SK-N-SH (cell line): ENCODE measurements at regions not wholly inside any gene's neighbourhood (a gene's known extent, or its start where the extent isn't known, plus 50 kb on each side); places are given as distances from the start of the nearest gene placed in this dataset.

Source experiments
- CTCF ChIA-PET: fragments of 300-600, 350-600 bp; formaldehyde crosslinking; extraction: SDS; loops from one replicate; lab custom pipeline; 2021; lab: Yijun Ruan, JAX
- POLR2A ChIA-PET: fragments of 350-600 bp; sonication (Branson Sonifier 250); formaldehyde crosslinking; extraction: SDS; loops from one replicate; lab custom pipeline; 2020; ENCODE audit warnings: antibody characterized with exemption, inconsistent platforms; lab: Yijun Ruan, JAX
- DNase-seq: peaks from one replicate; pipeline ENCODE4 v3.0.0; 2012
- H2AFZ ChIP-seq: fragments of 200-600 bp; sonication (generic); 2 replicates; pipeline ENCODE4 v1.8.1; 2016; ENCODE audit warnings: antibody characterized with exemption, mild to moderate bottlenecking, low read depth
- H3F3A ChIP-seq: fragments of 200-600 bp; sonication (generic); replicated peaks from 2 replicates; pipeline ENCODE3; 2016; ENCODE audit warnings: antibody characterized with exemption, mild to moderate bottlenecking; ENCODE audit not compliant: insufficient read depth
- H3K27ac ChIP-seq, 2 experiments: fragments of 200-500 bp in 1 of 2; fragments of 200-600 bp in 1 of 2; sonication (Bioruptor generic) in 1 of 2; sonication (generic), shearing (Covaris generic) in 1 of 2; 2 replicates each; pipeline versions ENCODE4 v1.5.1 to v1.6.1; 2014 to 2016; ENCODE audit warnings: low read depth in 2 of 2, inconsistent platforms in 1 of 2, low read length in 1 of 2, mild to moderate bottlenecking in 1 of 2, mixed read lengths in 1 of 2
- H3K27me3 ChIP-seq: fragments of 200-600 bp; sonication (generic), shearing (Covaris generic); 2 replicates; pipeline ENCODE4 v1.6.1; 2016; ENCODE audit warnings: mixed run types; ENCODE audit not compliant: insufficient read depth
- H3K36me3 ChIP-seq, 2 experiments: fragments of 200-500 bp in 1 of 2; fragments of 200-600 bp in 1 of 2; sonication (Bioruptor generic) in 1 of 2; sonication (generic) in 1 of 2; replicated peaks in 1 of 2; 2 replicates each; pipeline versions ENCODE3 to v1.5.1; 2014 to 2016; ENCODE audit warnings: low read length in 1 of 2, mild to moderate bottlenecking in 1 of 2; ENCODE audit not compliant: insufficient read depth in 2 of 2, control insufficient read depth in 1 of 2
- H3K4me1 ChIP-seq, 2 experiments: fragments of 200-500 bp in 1 of 2; fragments of 200-600 bp in 1 of 2; sonication (Bioruptor generic) in 1 of 2; sonication (generic), shearing (Covaris generic) in 1 of 2; 2 replicates each; pipeline versions ENCODE4 v1.5.1 to v1.6.1; 2014 to 2016; ENCODE audit warnings: low read depth in 1 of 2, low read length in 1 of 2, mixed run types in 1 of 2; ENCODE audit not compliant: insufficient read depth in 2 of 2, control insufficient read depth in 1 of 2
- H3K4me2 ChIP-seq: fragments of 200-600 bp; sonication (generic), shearing (Covaris generic); 2 replicates; pipeline ENCODE4 v1.6.1; 2017; ENCODE audit warnings: mixed run types
- H3K4me3 ChIP-seq, 2 experiments: fragments of 200-500 bp in 1 of 2; fragments of 200-600 bp in 1 of 2; sonication (Bioruptor generic) in 1 of 2; sonication (generic), shearing (Covaris generic) in 1 of 2; 2 replicates each; pipeline versions ENCODE4 v1.5.1 to v1.8.1; 2014 to 2016; ENCODE audit warnings: low read depth in 2 of 2, inconsistent platforms in 1 of 2, low read length in 1 of 2, mild to moderate bottlenecking in 1 of 2, mixed read lengths in 1 of 2, moderate library complexity in 1 of 2
- H3K79me2 ChIP-seq: fragments of 200-600 bp; sonication (generic); 2 replicates; pipeline ENCODE4 v1.8.1; 2017; ENCODE audit warnings: mild to moderate bottlenecking; ENCODE audit not compliant: insufficient read depth
- H3K9ac ChIP-seq: fragments of 200-600 bp; sonication (generic); 2 replicates; pipeline ENCODE4 v1.6.1; 2017; ENCODE audit warnings: mixed run types
- H3K9me2 ChIP-seq: fragments of 200-600 bp; sonication (generic); 2 replicates; pipeline ENCODE4 v1.6.1; 2017; ENCODE audit warnings: mixed run types
- H3K9me3 ChIP-seq: fragments of 200-600 bp; sonication (generic); 2 replicates; pipeline ENCODE4 v1.6.1; 2017; ENCODE audit warnings: mixed run types, mild to moderate bottlenecking, moderate library complexity
- H4K20me1 ChIP-seq: fragments of 200-600 bp; sonication (generic); 2 replicates; pipeline ENCODE4 v1.6.1; 2017; ENCODE audit warnings: mild to moderate bottlenecking, mixed run types; ENCODE audit not compliant: insufficient read depth
- ELF1 ChIP-seq: IDR thresholded peaks from 2 replicates; pipeline ENCODE4 v1.4.0; 2012
- EZH2phosphoT487 ChIP-seq: fragments of 200-600 bp; sonication (generic); IDR thresholded peaks from 2 replicates; pipeline ENCODE4 v1.6.1; 2017; ENCODE audit warnings: low read depth, mixed run types, mild to moderate bottlenecking, antibody characterized with exemption, moderate library complexity, borderline replicate concordance
- FOSL2 ChIP-seq: IDR thresholded peaks from 2 replicates; pipeline ENCODE4 v1.4.0; 2012; ENCODE audit warnings: low read depth, mild to moderate bottlenecking, moderate library complexity, borderline replicate concordance
- FOXJ3 ChIP-seq: sonication (generic); formaldehyde crosslinking; IDR thresholded peaks from 2 replicates; pipeline ENCODE4 v1.5.1; 2020; ENCODE audit warnings: mild to moderate bottlenecking, missing genetic modification reagents
- FOXM1 ChIP-seq: IDR thresholded peaks from 2 replicates; pipeline ENCODE4 v1.4.0; 2012; ENCODE audit warnings: low read depth, mild to moderate bottlenecking
- GATA2 ChIP-seq: sonication (generic); formaldehyde crosslinking; IDR thresholded peaks from 2 replicates; pipeline ENCODE4 v1.5.0; 2020; ENCODE audit warnings: mild to moderate bottlenecking, missing genetic modification reagents
- IRF3 ChIP-seq: fragments of 150-350 bp; IDR thresholded peaks from 2 replicates; pipeline ENCODE4 v1.6.1; 2016; ENCODE audit warnings: mild to moderate bottlenecking, low read depth, low read length
- MEF2A ChIP-seq: IDR thresholded peaks from 2 replicates; pipeline ENCODE4 v1.4.0; 2012; ENCODE audit warnings: low read depth, borderline replicate concordance
- MXI1 ChIP-seq: IDR thresholded peaks from 2 replicates; pipeline ENCODE4 v1.6.1; 2012; ENCODE audit warnings: mild to moderate bottlenecking, low read depth, low read length, improper control_type of control experiment
- POLR2AphosphoS5 ChIP-seq: IDR thresholded peaks from 2 replicates; pipeline ENCODE4 v1.6.1; 2012; ENCODE audit warnings: low read depth, low read length
- REST ChIP-seq: IDR thresholded peaks from 2 replicates; pipeline ENCODE4 v1.6.1; 2012; ENCODE audit warnings: mild to moderate bottlenecking, low read depth, low read length, moderate library complexity
- RFX5 ChIP-seq: IDR thresholded peaks from 2 replicates; pipeline ENCODE4 v1.6.1; 2012; ENCODE audit warnings: mild to moderate bottlenecking, improper control_type of control experiment, low read length
- RXRA ChIP-seq: IDR thresholded peaks from 2 replicates; pipeline ENCODE4 v1.4.0; 2012; ENCODE audit warnings: low read depth, mild to moderate bottlenecking, borderline replicate concordance
- SMC3 ChIP-seq: IDR thresholded peaks from 2 replicates; pipeline ENCODE4 v1.6.1; 2012; ENCODE audit warnings: low read depth, low read length, improper control_type of control experiment
- TAF1 ChIP-seq: IDR thresholded peaks from 2 replicates; pipeline ENCODE4 v1.6.1; 2012; ENCODE audit warnings: low read depth, mild to moderate bottlenecking, low read length, moderate library complexity, borderline replicate concordance
- TCF12 ChIP-seq: IDR thresholded peaks from 2 replicates; pipeline ENCODE4 v1.4.0; 2012
- TEAD4 ChIP-seq: IDR thresholded peaks from 2 replicates; pipeline ENCODE4 v1.4.0; 2012; ENCODE audit warnings: mild to moderate bottlenecking, borderline replicate concordance; ENCODE audit not compliant: insufficient read depth
- USF1 ChIP-seq: IDR thresholded peaks from 2 replicates; pipeline ENCODE4 v1.4.0; 2012; ENCODE audit warnings: low read depth, borderline replicate concordance
- YY1 ChIP-seq: IDR thresholded peaks from 2 replicates; pipeline ENCODE4 v1.4.0; 2012; ENCODE audit warnings: low read depth, mild to moderate bottlenecking
- ZBTB33 ChIP-seq: IDR thresholded peaks from 2 replicates; pipeline ENCODE4 v1.4.0; 2012; ENCODE audit warnings: low read depth, borderline replicate concordance
- WGBS: methylation state at CpG from one replicate; pipeline ENCODE4 v1.1.6; 2017; ENCODE audit warnings: low lambda C conversion rate; 5-methylcytosine and 5-hydroxymethylcytosine counted together

- no peak for TF ChIP-seq ZBTB33
- no peak for TF ChIP-seq EZH2phosphoT487
- no peak for TF ChIP-seq ELF1
- TF ChIP-seq MXI1: no peak
- no peak for TF ChIP-seq SMC3
- TF ChIP-seq RFX5: no peak
- no peak for TF ChIP-seq YY1
- TF ChIP-seq FOXJ3: no peak
Observed at GRCh38 chr13:50459658-50460057, 383.8 kb downstream of the DLEU7 start (continued).

GRCh38 chr13:50460358-50460757 is 383.1 kb downstream of the DLEU7 start:
- Histone ChIP-seq H3K9me3 (no peaks in the 10 kb centered on the region), H3K4me1 (no peaks in the 10 kb centered on the region), H3K79me2 (no peaks in the 10 kb centered on the region), H3K27me3 (no peaks in the 10 kb centered on the region), H3K4me2 (no peak overlapping the region), H3K27ac (no peak overlapping the region), H3F3A (no peaks in the 10 kb centered on the region), H3K36me3 (no peaks in the 10 kb centered on the region), H2AFZ (no peak overlapping the region), H4K20me1 (no peaks in the 10 kb centered on the region), H3K9me2 (0 out of 2 replicates have a peak, but pooled peaks cover 3% of the 10 kb centered on the region), H3K9ac (no peak overlapping the region), H3K4me3 (no peak overlapping the region)
- no peak for DNase-seq
- TF ChIP-seq ELF1 (no peak), FOXJ3 (no peak), SMC3 (no peak), USF1 (no peak), FOXM1 (no peak), REST (no peak), IRF3 (no peak), RXRA (no peak), GATA2 (CRISPR knock-in tag) (no peak), POLR2AphosphoS5 (no peak), FOSL2 (no peak), MEF2A (no peak), TCF12 (no peak), TAF1 (no peak), TEAD4 (no peak)
- ChIA-PET POLR2A (no interaction called here), CTCF (no interaction called here)
- 65% methylated on average over 1 of the region's 1 CpG for WGBS
